A673 (cell line): ENCODE measurements at regions not wholly inside any gene's neighbourhood (a gene's known extent, or its start where the extent isn't known, plus 50 kb on each side); places are given as distances from the start of the nearest gene placed in this dataset.

Experiments
- BruUV-seq: library from RNA; stranded (reverse); fragments of 400-500 nt; replicated peaks from 2 replicates; lab custom pipeline; 2021; lab: Mats Ljungman, UMichigan
- CTCF ChIA-PET: fragments of 300-600 bp; sonication (Branson Sonifier 250); formaldehyde crosslinking; loops from one replicate; lab custom pipeline; 2022; ENCODE audit warnings: antibody characterized with exemption; lab: Charles Lee
- POLR2A ChIA-PET: fragments of 300-600 bp; sonication (Branson Sonifier 250); formaldehyde crosslinking; loops from one replicate; lab custom pipeline; 2022; ENCODE audit warnings: antibody characterized with exemption; ENCODE audit not compliant: low non-redundant PET; lab: Charles Lee
- DNase-seq: peaks from one replicate; pipeline ENCODE4 v3.0.0-alpha.2; 2015; ENCODE audit warnings: low spot score
- H3K27ac ChIP-seq: fragments of 200-600 bp; sonication (generic); 2 replicates; pipeline ENCODE4 v1.5.1; 2016; ENCODE audit warnings: mixed run types, low read depth, mild to moderate bottlenecking, mixed read lengths, antibody characterized with exemption, low read length; ENCODE audit not compliant: poor library complexity, severe bottlenecking
- H3K27me3 ChIP-seq: fragments of 200-600 bp; sonication (generic); replicated peaks from 2 replicates; pipeline ENCODE4 v1.6.1; 2017; ENCODE audit warnings: mixed run types, low read depth, mild to moderate bottlenecking, mixed read lengths, antibody characterized with exemption, low read length; ENCODE audit not compliant: insufficient read depth, poor library complexity
- H3K36me3 ChIP-seq: fragments of 200-600 bp; sonication (generic); 2 replicates; pipeline ENCODE4 v1.6.1; 2016; ENCODE audit warnings: mixed run types, mild to moderate bottlenecking, mixed read lengths, antibody characterized with exemption, low read length; ENCODE audit not compliant: insufficient read depth, poor library complexity, severe bottlenecking
- H3K4me1 ChIP-seq: fragments of 200-600 bp; sonication (generic); 2 replicates; pipeline ENCODE4 v1.6.1; 2017; ENCODE audit warnings: mixed run types, mild to moderate bottlenecking, mixed read lengths, antibody characterized with exemption, low read length; ENCODE audit not compliant: insufficient read depth, poor library complexity, severe bottlenecking
- H3K4me3 ChIP-seq: fragments of 200-600 bp; sonication (generic); 2 replicates; pipeline ENCODE4 v1.5.1; 2016; ENCODE audit warnings: low read depth, mixed run types, mild to moderate bottlenecking, mixed read lengths, low read length; ENCODE audit not compliant: poor library complexity, severe bottlenecking
- H3K9me3 ChIP-seq: fragments of 200-600 bp; sonication (generic); 2 replicates; pipeline ENCODE4 v1.6.1; 2016; ENCODE audit warnings: mixed run types, low read depth, mild to moderate bottlenecking, mixed read lengths, antibody characterized with exemption, low read length; ENCODE audit not compliant: poor library complexity, severe bottlenecking
- EZH2 ChIP-seq: fragments of 200-600 bp; sonication (generic); IDR thresholded peaks from 2 replicates; pipeline ENCODE4 v1.6.1; 2017; ENCODE audit warnings: borderline replicate concordance, low read depth, mild to moderate bottlenecking, mixed read lengths, antibody characterized with exemption, low read length; ENCODE audit not compliant: poor library complexity, severe bottlenecking
- intact Hi-C: fragments of 100-400 bp; cut with micrococcal nuclease; formaldehyde crosslinking; loops from one replicate; pipeline ENCODE4 v1.10.0; 2022; ENCODE audit not compliant: unreplicated experiment
- TF ChIP-seq, protein P1 (sequence below): fragments of 300-800, 200-600 bp; sonication (generic); conservative IDR thresholded peaks from 2 replicates; pipeline ENCODE4 v1.5.1; 2017; ENCODE audit warnings: low read depth, mild to moderate bottlenecking, antibody characterized with exemption, low read length, moderate library complexity, mixed read lengths

DNA sequence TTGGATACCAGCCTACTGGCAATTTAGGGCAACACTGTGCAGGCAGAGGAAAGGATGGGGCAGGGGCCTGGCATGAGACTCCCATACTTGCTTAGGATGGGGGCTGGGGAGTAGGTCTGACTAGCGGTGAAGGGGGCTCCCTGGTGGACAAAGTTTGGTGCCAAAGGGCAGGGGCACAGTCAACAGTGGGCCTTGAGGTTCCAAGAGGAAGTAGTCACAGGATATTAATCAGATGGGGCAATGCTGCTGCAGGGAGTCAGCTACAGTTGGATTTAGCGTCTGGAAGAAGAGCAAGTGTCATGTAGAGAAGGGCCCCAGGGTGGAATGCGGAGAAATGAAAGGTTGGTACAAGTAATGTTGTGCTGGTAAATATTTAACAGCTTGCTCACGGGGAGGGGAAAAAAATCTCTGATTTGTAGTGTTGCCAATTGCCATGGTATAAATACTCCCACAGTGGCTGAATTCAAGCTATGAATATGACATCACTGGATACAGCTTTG, 139.4 kb downstream of the PJA1 start:
- no peak for TF ChIP-seq EZH2
- TF ChIP-seq, protein P1, sequence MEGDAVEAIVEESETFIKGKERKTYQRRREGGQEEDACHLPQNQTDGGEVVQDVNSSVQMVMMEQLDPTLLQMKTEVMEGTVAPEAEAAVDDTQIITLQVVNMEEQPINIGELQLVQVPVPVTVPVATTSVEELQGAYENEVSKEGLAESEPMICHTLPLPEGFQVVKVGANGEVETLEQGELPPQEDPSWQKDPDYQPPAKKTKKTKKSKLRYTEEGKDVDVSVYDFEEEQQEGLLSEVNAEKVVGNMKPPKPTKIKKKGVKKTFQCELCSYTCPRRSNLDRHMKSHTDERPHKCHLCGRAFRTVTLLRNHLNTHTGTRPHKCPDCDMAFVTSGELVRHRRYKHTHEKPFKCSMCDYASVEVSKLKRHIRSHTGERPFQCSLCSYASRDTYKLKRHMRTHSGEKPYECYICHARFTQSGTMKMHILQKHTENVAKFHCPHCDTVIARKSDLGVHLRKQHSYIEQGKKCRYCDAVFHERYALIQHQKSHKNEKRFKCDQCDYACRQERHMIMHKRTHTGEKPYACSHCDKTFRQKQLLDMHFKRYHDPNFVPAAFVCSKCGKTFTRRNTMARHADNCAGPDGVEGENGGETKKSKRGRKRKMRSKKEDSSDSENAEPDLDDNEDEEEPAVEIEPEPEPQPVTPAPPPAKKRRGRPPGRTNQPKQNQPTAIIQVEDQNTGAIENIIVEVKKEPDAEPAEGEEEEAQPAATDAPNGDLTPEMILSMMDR: no peak
- Histone ChIP-seq H3K36me3 (no peaks in the 10 kb centered on the region), H3K4me1 (no peaks in the 10 kb centered on the region), H3K9me3 (no peaks in the 10 kb centered on the region), H3K27me3 (no peaks in the 10 kb centered on the region), H3K4me3 (no peak overlapping the region), H3K27ac (no peak overlapping the region)
- no peak for DNase-seq
- intact Hi-C loops: no loop called here
- BruUV-seq: no TSS peak
- POLR2A ChIA-PET: no interaction called here
- CTCF ChIA-PET: no interaction called here

DNA sequence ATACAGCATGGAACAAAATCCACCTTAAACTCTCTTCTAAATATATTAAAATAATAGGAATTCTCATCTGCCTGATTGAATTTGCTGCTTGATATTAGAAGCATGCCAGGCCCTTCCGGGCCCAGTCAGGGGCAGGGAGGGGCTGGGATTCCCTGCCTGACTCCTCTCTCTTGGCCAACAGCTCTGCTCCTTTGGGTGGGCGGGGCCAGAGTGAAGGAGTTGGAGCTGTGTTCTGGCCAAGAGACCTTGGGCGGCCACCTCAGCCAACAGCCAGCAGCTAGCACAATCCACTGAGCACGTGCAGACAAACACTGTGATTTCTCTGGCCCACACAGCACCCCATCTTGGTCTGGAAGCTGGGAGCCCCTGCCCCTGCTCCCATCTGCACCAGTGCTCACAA, 140.3 kb downstream of the PJA1 start:
- H3K9me3 ChIP-seq: no peaks in the 10 kb centered on the region
- TF ChIP-seq, protein P1: no peak
- no peak for TF ChIP-seq EZH2
- ChIA-PET POLR2A (no interaction called here), CTCF (no interaction called here)
- H3K27ac ChIP-seq: no peak overlapping the region
- H3K4me1 ChIP-seq: no peaks in the 10 kb centered on the region
- BruUV-seq: no TSS peak
- H3K4me3 ChIP-seq: no peak overlapping the region
- H3K36me3 ChIP-seq: no peaks in the 10 kb centered on the region
- no peaks in the 10 kb centered on the region for H3K27me3 ChIP-seq
- intact Hi-C loops: no loop called here
- no peak for DNase-seq

DNA sequence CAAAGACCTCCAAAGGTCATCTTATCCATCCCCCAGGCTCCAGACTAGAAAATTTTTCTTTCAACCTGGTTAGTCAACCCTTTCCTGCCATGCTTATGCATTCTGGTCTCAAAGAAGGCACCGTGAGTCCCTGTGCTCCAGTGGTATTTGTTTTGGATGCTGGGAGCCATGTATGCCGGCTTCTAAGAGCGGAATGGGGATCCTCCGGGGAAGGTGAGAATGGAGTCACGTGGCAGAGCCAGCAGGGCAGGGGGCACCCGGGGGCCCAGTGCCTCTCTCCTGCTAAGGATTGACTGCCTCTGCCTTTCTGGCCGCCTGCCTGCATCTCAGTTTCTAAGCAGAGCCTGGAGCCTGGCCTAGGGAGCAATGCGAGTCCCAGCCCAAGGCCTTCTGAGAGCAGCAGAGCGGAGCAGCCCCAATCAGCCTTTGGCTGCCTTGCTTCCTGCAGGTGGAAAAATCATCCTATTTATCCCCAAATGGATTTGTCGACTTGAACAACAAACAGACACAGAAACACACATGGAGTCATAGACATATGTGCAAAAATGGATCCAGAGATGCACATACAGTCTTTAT, 141.0 kb downstream of the PJA1 start:
- Histone ChIP-seq H3K27ac (no peak overlapping the region), H3K36me3 (no peaks in the 10 kb centered on the region), H3K4me3 (no peak overlapping the region), H3K27me3 (no peaks in the 10 kb centered on the region), H3K4me1 (no peaks in the 10 kb centered on the region), H3K9me3 (no peaks in the 10 kb centered on the region)
- BruUV-seq: no TSS peak
- no peak for DNase-seq
- intact Hi-C loops: no loop called here
- ChIA-PET CTCF (no interaction called here), POLR2A (no interaction called here)
- no peak for TF ChIP-seq EZH2
- TF ChIP-seq, protein P1: no peak
